ENCODE measurements at regions not wholly inside any gene's neighbourhood (a gene's known extent, or its start where the extent isn't known, plus 50 kb on each side); places are given as distances from the start of the nearest gene placed in this dataset.
A peak's percentile ranks its signal among the peaks of the same experiment; 100 is the strongest.
"Not testable (repeated sequence)": the region's sequence is repeated elsewhere in the genome, so short reads cannot be mapped to it uniquely, and the experiment has no call there.

DNA sequence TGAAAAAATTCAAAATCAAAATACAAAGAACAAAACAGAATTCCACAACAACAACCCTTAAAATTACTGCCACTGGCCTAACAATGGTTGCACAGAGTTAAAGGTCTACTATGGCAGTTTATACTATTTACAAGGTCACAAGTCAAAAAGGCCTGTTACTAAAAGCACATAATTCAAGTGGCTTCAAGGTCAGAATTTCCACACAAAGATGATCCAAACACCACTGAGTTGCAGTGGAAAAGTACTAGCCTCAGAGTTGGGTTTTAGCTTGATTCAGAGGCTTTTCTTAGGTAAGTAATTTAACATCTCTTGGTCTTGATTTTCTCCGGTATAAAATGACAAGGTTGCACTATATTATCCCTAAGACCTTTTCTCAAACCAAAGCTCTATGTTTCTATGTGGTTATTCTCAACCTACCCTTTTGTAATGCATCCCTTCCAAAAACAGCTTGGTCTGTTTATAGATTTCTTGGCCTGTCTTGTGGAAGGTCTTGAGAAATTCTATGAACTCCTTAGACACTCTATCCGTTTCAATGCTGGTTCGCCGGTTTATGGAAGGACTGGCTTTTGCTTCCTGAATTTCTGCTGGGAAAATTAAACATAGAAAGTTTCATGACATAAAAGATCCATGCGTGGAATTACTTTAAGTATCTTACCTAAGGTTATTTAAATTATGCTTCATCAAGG lies 69.5 kb downstream of the MDH2 start:
- H3K4me3 Mint-ChIP-seq; ATAC-seq (replicated peaks); H3K27me3 Mint-ChIP-seq; DNase-seq; H3K9me3 Mint-ChIP-seq; H3K27ac Mint-ChIP-seq; H3K36me3 Mint-ChIP-seq (ENCODE audit: insufficient read depth); H3K4me1 Mint-ChIP-seq (ENCODE audit: low read depth in 2 of 2): not testable (repeated sequence)

DNA sequence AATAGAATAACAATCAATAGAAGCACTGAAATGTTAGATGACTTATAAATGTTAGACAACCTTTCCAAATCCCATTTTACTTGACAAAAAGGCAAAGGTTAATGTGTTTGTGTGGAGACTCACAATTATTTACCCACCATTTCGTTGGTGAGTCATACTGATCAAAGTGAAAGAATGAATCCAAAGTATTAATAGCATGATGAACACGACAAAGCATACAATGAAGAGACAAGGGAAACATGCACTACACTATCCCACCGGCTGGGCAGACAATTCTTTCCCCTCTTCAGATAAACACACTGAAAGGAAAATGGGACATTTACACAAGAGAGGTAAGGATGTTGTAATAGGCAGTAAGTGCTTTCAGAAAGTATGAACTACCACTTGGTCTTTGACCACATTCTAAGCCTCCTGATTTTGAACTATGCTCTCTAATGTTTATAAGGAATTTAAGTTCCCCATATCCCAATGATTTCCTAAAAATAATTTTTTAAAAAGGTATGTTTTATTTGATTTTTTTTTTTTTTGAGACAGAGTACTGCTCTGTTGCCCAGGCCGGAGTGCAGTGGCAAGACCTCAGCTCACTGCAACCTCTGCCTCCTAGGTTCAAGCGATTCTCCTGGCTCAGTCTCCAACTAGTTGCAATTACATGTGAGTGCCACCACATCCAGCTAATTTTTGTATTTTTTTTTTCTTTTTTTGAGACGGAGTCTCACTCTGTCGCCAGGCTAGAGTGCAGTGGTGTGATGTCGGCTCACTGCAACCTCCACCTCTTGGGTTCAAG lies 70.5 kb downstream of the MDH2 start:
- ATAC-seq (replicated peaks); H3K27me3 Mint-ChIP-seq; H3K4me3 Mint-ChIP-seq; H3K27ac Mint-ChIP-seq; H3K36me3 Mint-ChIP-seq (ENCODE audit: insufficient read depth); DNase-seq; H3K4me1 Mint-ChIP-seq (ENCODE audit: low read depth in 2 of 2); H3K9me3 Mint-ChIP-seq: not testable (repeated sequence)

DNA sequence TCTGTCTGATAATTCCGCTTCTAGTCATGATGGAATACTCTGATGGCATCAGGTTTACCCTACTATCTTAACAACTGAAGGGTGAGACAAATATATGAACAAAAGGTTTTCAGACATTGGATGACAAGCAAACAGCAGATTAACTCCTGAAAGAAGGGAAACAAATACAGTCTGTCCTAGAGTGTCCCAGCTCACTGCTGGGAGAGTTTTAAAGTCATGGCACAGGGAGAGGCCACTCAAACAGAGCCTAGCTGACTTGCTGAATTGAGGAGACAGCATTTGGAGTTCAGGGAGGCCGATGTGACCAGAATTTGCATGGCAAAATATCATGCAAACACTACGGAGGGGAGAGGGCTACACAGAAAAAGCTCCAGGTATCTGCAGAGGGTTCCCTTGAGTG lies 73.1 kb downstream of the MDH2 start:
- H3K9me3 Mint-ChIP-seq = no peaks in the 10 kb centered on the region
- no peaks in the 10 kb centered on the region for H3K4me1 Mint-ChIP-seq (ENCODE audit: low read depth in 2 of 2)
- no peaks in the 10 kb centered on the region for H3K27me3 Mint-ChIP-seq
- H3K4me3 Mint-ChIP-seq = no peak overlapping the region
- DNase-seq (no peak), ATAC-seq (replicated peaks) (no peak)
- no peak overlapping the region for H3K27ac Mint-ChIP-seq
- H3K36me3 Mint-ChIP-seq (ENCODE audit: insufficient read depth) = no peaks in the 10 kb centered on the region

DNA sequence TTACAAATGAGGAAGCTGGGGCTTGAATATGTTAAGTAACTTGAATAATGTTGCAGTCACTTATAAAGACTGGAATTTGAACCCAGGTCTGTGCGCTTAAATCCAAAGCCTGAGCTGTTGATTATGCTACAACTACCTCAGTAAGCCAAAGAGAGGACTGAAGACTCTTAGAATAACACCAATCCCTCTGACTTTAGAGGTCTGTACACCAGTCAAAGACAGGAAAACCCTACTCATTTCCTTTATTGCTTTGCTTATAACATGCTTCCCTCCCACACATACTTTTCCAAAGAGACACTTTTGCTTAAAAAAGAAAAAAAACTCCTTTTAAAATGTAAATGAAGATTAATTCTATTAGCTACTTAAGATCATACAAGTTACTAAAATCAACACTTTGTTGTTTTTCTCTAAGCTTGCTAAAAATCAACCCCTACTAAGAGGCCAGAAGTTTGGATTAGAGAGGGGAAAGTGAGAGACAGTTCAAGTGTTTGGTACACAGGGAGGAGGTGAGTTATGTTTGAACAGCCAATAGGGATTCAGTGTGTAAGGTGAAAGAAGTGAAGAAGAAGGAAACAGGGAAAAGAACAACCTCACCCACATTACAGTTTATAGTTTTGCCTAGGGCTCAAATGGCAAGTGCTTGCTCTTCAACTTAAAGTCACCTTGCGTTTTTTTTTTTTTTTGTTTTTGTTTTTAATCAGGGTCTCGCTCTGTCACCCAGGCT lies 74.8 kb downstream of the MDH2 start:
- no peaks in the 10 kb centered on the region for H3K9me3 Mint-ChIP-seq
- peak overlapping the region in 1 of 2 donors; percentile 5 for H3K27ac Mint-ChIP-seq
- ATAC-seq (replicated peaks) (no peak), DNase-seq (no peak)
- H3K27me3 Mint-ChIP-seq = peaks cover 0 to under 1% of the 10 kb centered on the region in 2 donors
- no peak overlapping the region for H3K4me3 Mint-ChIP-seq
- no peaks in the 10 kb centered on the region for H3K36me3 Mint-ChIP-seq (ENCODE audit: insufficient read depth)
- H3K4me1 Mint-ChIP-seq (ENCODE audit: low read depth in 2 of 2) = no peaks in the 10 kb centered on the region

DNA sequence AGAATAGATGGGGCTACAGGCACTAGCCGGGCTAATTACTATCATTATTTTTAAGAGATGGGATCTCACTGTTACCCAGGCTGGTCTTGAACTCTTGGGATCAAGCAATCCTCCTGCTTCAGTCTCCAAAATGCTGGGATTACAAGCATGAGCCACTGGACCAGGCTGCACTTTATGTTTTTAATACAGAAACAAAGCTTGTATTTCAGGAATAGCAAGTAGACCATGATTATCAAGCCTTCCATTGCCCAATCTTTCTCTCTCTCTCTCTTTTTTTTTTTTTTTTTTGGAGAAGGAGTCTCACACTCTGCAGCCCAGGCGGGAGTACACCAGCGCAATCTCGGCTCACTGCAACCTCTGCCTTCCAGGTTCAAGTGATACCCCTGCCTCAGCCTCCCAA lies 75.4 kb downstream of the MDH2 start:
- Mint-ChIP-seq H3K4me1 (ENCODE audit: low read depth in 2 of 2) (no peaks in the 10 kb centered on the region), H3K27ac (no peak overlapping the region), H3K9me3 (no peaks in the 10 kb centered on the region), H3K36me3 (ENCODE audit: insufficient read depth) (no peaks in the 10 kb centered on the region), H3K27me3 (peaks cover 0 to 7% of the 10 kb centered on the region in 2 donors), H3K4me3 (no peak overlapping the region)
- DNase-seq (no peak), ATAC-seq (replicated peaks) (no peak)

DNA sequence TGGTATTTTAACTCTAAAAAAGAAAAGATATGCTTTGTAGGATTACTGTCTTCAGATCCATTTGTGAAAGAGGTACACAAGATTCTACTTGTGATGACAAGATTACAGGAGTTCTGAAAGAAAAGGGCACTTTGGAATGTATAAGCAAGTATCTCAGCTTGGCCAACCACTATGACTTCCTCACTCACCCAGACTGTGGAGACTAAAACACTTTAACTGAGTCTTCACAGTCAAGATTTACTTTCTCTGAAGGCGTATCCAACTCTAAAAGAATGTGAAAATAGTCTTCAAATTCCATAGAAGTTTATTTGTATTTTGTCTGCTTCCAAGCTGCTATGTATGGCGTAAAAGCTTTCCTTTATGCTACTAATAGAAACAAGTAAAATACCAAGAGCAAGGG lies 76.1 kb upstream of the SRRM3 start:
- Mint-ChIP-seq H3K27ac (no peak overlapping the region), H3K9me3 (no peaks in the 10 kb centered on the region), H3K27me3 (peaks cover 0 to 30% of the 10 kb centered on the region in 2 donors), H3K4me1 (ENCODE audit: low read depth in 2 of 2) (no peaks in the 10 kb centered on the region), H3K36me3 (ENCODE audit: insufficient read depth) (no peaks in the 10 kb centered on the region), H3K4me3 (no peak overlapping the region)
- DNase-seq (no peak), ATAC-seq (replicated peaks) (no peak)

DNA sequence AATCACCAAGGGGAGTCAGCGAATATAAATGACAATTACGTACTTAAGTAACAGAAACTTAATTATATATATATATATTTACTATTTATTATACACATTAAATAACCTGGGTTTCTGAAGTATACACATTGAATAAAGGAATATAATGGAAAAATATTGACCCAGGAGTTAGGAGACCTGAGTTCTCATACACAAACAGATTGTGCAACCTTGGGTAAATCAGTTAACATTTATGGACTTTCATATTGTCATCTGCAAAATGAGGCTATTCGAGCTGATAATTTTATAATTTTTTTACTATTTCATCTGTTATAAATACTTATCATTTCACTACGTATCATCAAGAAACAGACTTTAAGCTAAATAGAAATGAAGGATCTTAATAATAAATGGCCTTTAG lies 75.1 kb upstream of the SRRM3 start:
- Mint-ChIP-seq H3K27ac (no peak overlapping the region), H3K36me3 (ENCODE audit: insufficient read depth) (no peaks in the 10 kb centered on the region), H3K27me3 (peaks cover 4 to 34% of the 10 kb centered on the region in 2 donors), H3K4me3 (no peak overlapping the region), H3K4me1 (ENCODE audit: low read depth in 2 of 2) (no peaks in the 10 kb centered on the region), H3K9me3 (no peaks in the 10 kb centered on the region)
- no peak for DNase-seq
- no peak for ATAC-seq (replicated peaks)

DNA sequence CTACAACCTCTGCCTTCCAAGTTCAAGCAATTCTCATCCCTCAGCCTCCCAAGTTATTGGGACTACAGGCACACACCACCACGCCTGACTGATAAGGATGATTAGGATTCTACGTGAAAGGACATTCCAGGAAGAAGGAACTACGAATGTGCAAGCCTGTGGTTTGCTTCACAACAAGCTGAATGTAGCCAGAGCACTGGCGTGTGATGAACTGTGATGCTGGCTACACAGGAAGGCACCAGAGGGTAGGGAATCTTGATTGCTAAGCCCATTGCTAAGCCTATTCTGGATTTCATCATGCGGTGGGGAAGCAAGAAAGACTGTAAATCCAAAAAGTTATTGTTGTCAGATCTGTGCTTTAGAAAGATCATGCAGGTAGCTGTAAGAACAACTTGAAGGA lies 72.3 kb upstream of the SRRM3 start:
- DNase-seq (no peak), ATAC-seq (replicated peaks) (no peak)
- H3K9me3 Mint-ChIP-seq = no peaks in the 10 kb centered on the region

DNA sequence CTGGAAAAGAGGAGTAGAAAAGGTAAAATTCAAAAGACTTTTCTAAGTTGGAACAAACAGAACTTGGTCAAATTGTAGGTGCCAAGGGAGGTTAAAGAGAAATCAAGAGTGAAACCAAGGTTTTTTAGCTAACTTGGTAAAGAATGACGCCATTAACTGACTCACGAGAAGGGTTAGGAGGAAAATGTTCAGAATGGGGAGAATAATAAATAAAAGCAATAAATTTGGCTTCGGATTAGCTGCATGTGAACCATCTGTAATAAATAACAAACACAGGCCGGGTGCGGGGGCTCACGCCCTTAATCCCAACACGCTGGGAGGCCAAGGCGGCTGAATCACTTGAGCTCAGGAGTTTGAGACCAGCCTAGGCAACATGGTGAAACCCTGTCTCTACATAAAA lies 71.9 kb upstream of the SRRM3 start:
- peaks cover 20 to 66% of the 10 kb centered on the region in 2 donors for H3K27me3 Mint-ChIP-seq
- H3K9me3 Mint-ChIP-seq = no peaks in the 10 kb centered on the region
- no peak for DNase-seq
- no peak for ATAC-seq (replicated peaks)
- no peak overlapping the region for H3K4me3 Mint-ChIP-seq
- no peak overlapping the region for H3K27ac Mint-ChIP-seq
- no peaks in the 10 kb centered on the region for H3K36me3 Mint-ChIP-seq (ENCODE audit: insufficient read depth)
- peaks cover 0 to 11% of the 10 kb centered on the region in 2 donors for H3K4me1 Mint-ChIP-seq (ENCODE audit: low read depth in 2 of 2)

More for the DNA sequence above, 72.3 kb upstream of the SRRM3 start:
- Mint-ChIP-seq H3K4me3 (no peak overlapping the region), H3K27ac (no peak overlapping the region), H3K27me3 (peaks cover 19 to 62% of the 10 kb centered on the region in 2 donors), H3K4me1 (ENCODE audit: low read depth in 2 of 2) (peaks cover 0 to 11% of the 10 kb centered on the region in 2 donors), H3K36me3 (ENCODE audit: insufficient read depth) (no peaks in the 10 kb centered on the region)

DNA sequence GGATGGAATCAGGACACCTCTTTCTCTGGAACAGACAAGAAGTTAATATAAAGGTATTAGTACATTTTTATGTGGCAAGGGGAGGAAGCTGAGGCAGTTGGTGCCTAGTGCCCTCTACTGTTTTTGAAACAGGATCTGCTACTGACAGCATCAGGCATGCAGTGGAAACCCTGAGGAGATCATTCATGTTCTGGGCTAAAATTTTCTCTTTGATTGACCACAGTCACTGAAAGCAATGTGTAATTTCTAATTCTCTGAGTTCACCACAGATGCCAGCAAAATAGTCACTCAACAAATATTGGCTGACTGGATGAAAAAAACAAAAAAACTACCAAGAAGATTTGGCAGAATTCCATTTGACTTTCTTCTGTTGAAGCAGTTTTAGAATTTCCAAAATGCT lies 71.0 kb upstream of the SRRM3 start:
- Mint-ChIP-seq H3K4me1 (ENCODE audit: low read depth in 2 of 2) (peaks cover 0 to 11% of the 10 kb centered on the region in 2 donors), H3K27me3 (peaks cover 24 to 75% of the 10 kb centered on the region in 2 donors)
- not testable (repeated sequence) for H3K9me3 Mint-ChIP-seq; H3K27ac Mint-ChIP-seq; H3K36me3 Mint-ChIP-seq (ENCODE audit: insufficient read depth); H3K4me3 Mint-ChIP-seq; DNase-seq; ATAC-seq (replicated peaks)

DNA sequence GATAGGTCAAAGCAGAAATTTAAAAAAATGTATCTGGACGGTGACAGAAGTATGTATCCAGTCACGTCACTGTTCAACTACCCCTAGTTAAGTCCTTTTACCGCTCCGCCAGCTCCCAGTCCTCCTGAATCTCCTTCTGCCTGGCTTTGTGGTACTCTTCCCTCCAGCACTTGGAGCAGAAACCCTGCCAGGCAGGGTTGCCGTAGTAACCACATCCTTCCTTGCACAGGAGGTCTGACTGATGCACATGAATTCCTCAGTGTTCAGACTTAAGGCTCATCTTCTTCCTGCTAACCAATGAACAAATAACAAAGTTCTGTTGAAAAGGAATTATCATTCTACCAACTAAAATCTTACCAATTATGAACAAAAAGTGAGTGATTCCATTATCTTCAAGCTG lies 69.8 kb upstream of the SRRM3 start:
- H3K4me3 Mint-ChIP-seq; DNase-seq; H3K27ac Mint-ChIP-seq; ATAC-seq (replicated peaks); H3K36me3 Mint-ChIP-seq (ENCODE audit: insufficient read depth); H3K9me3 Mint-ChIP-seq: not testable (repeated sequence)
- Mint-ChIP-seq H3K4me1 (ENCODE audit: low read depth in 2 of 2) (peaks cover 0 to 11% of the 10 kb centered on the region in 2 donors), H3K27me3 (peaks cover 24 to 83% of the 10 kb centered on the region in 2 donors)

DNA sequence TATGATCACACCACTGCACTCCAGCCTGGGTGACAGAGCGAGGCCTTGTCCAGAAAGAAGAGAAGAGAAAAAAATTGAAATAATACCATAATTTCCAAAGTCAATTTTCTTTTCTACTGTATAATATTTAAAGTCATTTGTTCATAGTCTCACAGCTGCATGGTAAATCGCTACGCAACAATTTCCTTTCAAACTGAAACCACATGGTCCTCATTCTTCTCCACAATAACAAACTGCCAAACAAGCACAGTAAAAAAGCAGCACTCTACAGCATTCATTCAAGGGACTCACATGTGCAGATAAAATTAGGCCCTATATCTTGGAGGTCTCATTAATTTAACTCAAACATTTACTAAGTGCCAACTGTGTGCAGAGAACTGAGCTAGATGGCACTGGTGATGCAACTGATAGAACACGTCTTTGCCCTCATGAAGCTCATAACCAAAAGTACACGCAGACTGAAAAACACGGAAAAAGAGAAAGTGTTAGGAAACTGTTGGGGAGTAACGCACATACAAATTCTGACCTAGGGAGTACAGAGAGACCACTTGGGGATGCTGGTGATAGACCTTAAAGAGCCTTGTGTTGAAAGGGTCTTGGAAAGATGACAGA lies 68.4 kb upstream of the SRRM3 start:
- peaks cover 0 to 11% of the 10 kb centered on the region in 2 donors for H3K4me1 Mint-ChIP-seq (ENCODE audit: low read depth in 2 of 2)
- peak overlapping the region; percentile 7 to 61 for H3K4me3 Mint-ChIP-seq
- peak overlapping the region in 1 of 2 donors; percentile 3 for H3K27ac Mint-ChIP-seq
- H3K36me3 Mint-ChIP-seq (ENCODE audit: insufficient read depth) = no peaks in the 10 kb centered on the region
- no peak for DNase-seq
- no peaks in the 10 kb centered on the region for H3K9me3 Mint-ChIP-seq
- H3K27me3 Mint-ChIP-seq = peaks cover 24 to 86% of the 10 kb centered on the region in 2 donors
- no peak for ATAC-seq (replicated peaks)

DNA sequence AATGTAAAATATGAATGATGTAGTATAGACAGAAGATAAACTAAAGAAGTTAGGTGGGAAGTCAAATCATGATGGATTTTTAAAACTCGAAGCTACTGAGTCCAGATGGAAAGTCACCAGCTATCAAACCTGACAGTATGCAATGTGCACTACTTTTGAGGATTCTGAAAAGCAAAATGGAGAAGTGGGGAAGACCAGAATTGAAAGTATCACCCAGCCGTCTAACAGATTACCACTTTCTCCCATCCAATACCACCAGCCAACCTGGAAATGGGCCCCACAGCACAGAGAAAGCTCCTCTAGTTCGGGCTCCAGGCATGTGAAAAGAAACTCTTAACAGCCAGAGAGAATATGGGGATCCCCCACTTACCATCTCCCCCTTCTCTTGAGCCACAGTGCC lies 67.9 kb upstream of the SRRM3 start:
- DNase-seq = no peak
- Mint-ChIP-seq H3K9me3 (no peaks in the 10 kb centered on the region), H3K4me3 (peak overlapping the region in 1 of 2 donors; percentile 61)

More for the DNA sequence above, 67.9 kb upstream of the SRRM3 start:
- peaks cover 26 to 86% of the 10 kb centered on the region in 2 donors for H3K27me3 Mint-ChIP-seq
- peaks cover 0 to 11% of the 10 kb centered on the region in 2 donors for H3K4me1 Mint-ChIP-seq (ENCODE audit: low read depth in 2 of 2)
- no peak for ATAC-seq (replicated peaks)
- H3K27ac Mint-ChIP-seq = peak overlapping the region in 1 of 2 donors; percentile 3
- H3K36me3 Mint-ChIP-seq (ENCODE audit: insufficient read depth) = no peaks in the 10 kb centered on the region

All from effector memory CD8-positive, alpha-beta T cell (primary cell).